ENCODE measurements at regions not wholly inside any gene's neighbourhood (a gene's known extent, or its start where the extent isn't known, plus 50 kb on each side); places are given as distances from the start of the nearest gene placed in this dataset.
A peak's percentile ranks its signal among the peaks of the same experiment; 100 is the strongest.

DNA sequence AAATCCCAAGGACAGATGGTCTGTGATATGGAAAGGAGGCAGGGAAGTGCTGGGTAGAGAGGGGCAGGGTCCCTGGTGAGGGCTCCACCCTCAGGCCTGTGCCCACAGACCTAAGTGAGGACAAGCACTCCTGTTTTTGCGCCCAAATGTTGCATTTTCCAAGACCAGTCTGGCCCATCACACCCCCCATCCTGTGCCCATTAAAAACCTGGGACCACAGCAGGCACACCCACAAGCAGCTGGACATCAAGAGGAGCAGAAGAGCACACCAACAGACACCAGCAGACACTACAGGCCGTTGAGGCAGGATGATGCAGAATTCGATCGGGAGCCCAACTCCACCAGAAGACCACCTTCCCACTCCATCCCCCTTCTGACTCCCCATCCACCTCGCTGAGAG is 72.8 kb downstream of the DMRTA2 start:
- Histone ChIP-seq H3K4me3 (no peak overlapping the region), H3K27ac (no peak overlapping the region), H3K4me1 (no peaks in the 10 kb centered on the region), H3K9me3 (no peaks in the 10 kb centered on the region), H3K36me3 (no peaks in the 10 kb centered on the region), H3K27me3 (no peaks in the 10 kb centered on the region)
- DNase-seq: no peak
- intact Hi-C loops (cut with DNase I; ENCODE audit: low total_unique reads): no loop called here
- TF ChIP-seq, protein P1, sequence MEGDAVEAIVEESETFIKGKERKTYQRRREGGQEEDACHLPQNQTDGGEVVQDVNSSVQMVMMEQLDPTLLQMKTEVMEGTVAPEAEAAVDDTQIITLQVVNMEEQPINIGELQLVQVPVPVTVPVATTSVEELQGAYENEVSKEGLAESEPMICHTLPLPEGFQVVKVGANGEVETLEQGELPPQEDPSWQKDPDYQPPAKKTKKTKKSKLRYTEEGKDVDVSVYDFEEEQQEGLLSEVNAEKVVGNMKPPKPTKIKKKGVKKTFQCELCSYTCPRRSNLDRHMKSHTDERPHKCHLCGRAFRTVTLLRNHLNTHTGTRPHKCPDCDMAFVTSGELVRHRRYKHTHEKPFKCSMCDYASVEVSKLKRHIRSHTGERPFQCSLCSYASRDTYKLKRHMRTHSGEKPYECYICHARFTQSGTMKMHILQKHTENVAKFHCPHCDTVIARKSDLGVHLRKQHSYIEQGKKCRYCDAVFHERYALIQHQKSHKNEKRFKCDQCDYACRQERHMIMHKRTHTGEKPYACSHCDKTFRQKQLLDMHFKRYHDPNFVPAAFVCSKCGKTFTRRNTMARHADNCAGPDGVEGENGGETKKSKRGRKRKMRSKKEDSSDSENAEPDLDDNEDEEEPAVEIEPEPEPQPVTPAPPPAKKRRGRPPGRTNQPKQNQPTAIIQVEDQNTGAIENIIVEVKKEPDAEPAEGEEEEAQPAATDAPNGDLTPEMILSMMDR (IDR thresholded peaks at IDR 0.05): no peak

DNA sequence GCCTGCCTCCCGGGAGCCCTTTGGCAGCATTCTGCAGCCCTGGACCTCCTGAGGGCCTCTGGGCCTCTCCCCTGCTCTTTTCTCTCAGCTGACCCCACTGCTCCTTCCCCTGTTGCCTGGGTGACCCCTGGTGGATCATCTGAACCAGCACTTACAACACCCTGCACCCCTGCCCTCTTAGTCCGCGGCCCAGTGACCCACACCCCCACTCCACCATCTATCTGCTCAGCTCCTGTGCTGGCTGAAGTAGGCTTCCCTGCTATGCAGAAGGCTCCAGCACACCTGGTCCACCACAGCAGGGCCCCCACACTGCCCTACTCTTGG is 74.0 kb downstream of the DMRTA2 start:
- H3K9me3 ChIP-seq: no peaks in the 10 kb centered on the region
- H3K27me3 ChIP-seq: no peaks in the 10 kb centered on the region
- no peak overlapping the region for H3K27ac ChIP-seq
- H3K4me3 ChIP-seq: no peak overlapping the region
- H3K36me3 ChIP-seq: no peaks in the 10 kb centered on the region
- DNase-seq: no peak
- intact Hi-C loops (cut with DNase I; ENCODE audit: low total_unique reads): no loop called here
- no peaks in the 10 kb centered on the region for H3K4me1 ChIP-seq
- TF ChIP-seq, protein P1 (IDR thresholded peaks at IDR 0.05): no peak
- no peak for TF ChIP-seq POLR2A (IDR thresholded peaks at IDR 0.05)

DNA sequence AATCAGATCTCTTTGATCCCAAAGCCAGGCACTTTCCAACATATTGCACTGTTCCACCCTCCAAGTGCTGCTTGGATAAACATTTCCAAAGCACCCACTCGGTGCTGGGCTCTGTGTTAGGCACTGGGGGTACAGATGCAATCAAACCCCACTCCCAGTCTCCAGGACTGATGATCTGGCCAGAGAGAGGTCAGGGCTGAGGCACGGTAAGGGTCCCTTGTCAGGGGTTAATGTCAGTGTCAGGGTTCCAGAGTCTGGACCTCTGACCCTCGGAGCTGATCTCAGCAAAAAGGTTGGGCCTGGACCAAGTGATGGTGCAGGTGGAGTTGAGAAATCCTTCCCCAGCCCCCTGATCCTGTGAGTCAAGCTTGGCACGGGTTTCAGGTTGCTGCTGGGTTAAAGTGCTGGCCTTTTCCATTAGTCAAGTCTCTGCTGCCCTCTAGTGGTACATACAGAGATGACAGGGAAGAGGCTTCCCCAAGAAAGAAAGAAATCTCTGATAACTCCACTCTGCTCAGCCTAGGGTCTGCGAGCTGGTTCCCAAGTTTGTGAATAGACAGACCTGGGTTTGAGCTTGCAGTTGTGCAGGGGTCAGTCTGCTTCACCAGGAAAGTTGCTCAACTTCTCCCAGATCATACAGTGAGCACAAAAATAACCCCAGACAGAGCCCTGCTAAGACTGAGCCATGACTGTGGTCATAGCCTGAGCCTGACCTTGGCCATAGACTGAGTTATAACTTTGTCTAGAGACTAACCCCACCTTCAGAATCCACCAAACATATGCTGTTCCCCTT is 74.6 kb downstream of the DMRTA2 start:
- H3K4me3 ChIP-seq: no peak overlapping the region
- H3K9me3 ChIP-seq: no peaks in the 10 kb centered on the region
- H3K27me3 ChIP-seq: no peaks in the 10 kb centered on the region
- H3K4me1 ChIP-seq: no peaks in the 10 kb centered on the region
- TF ChIP-seq, protein P1 (IDR thresholded peaks at IDR 0.05): peak; percentile 65 to 70 (median 68)
- no peak for TF ChIP-seq POLR2A (IDR thresholded peaks at IDR 0.05)
- peak; percentile 22 to 39 for DNase-seq
- intact Hi-C loops (cut with DNase I; ENCODE audit: low total_unique reads): no loop called here
- no peak overlapping the region for H3K27ac ChIP-seq
- no peaks in the 10 kb centered on the region for H3K36me3 ChIP-seq

DNA sequence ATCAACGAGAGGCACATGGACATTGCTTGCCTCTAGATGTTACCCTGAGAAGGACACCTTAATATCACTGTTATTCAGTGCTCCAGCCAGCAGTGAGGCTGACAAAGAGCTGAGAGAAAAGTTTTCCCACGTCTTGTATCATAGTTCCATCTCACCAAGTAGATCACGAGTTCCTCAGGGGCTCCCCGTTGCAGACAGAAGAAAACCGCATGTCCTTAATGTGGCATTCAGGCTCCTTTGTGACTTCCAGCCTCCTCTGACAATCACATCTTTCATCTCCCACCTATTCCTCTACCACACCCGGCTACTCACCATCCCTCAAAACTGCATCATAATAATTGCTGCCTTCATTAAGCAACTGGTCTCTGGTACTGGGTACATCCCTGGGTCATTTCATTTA is 75.3 kb downstream of the DMRTA2 start:
- Histone ChIP-seq H3K27ac (no peak overlapping the region), H3K9me3 (no peaks in the 10 kb centered on the region), H3K27me3 (no peaks in the 10 kb centered on the region), H3K4me3 (no peak overlapping the region), H3K36me3 (no peaks in the 10 kb centered on the region), H3K4me1 (no peaks in the 10 kb centered on the region)
- DNase-seq: no peak
- TF ChIP-seq, protein P1 (IDR thresholded peaks at IDR 0.05): no peak
- no peak for TF ChIP-seq POLR2A (IDR thresholded peaks at IDR 0.05)
- intact Hi-C loops (cut with DNase I; ENCODE audit: low total_unique reads): no loop called here

DNA sequence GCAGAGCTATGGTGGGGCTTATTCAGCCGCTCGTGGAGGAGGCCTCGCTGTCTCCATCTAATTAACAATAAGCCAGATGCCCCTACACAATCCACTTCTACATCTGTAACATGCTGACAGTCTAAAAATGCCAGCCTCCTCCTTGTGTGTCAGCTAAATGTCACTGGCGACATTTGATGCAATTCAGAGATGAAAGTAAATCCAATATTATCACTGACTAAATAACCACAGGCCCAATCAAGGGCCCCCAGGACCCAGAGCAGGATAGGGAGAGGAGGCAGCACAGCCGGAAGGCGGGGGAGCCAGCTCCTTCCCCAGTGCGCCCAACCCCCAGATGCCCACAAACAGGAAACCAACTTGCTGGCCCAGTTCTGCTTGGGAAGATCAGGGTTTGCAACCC is 76.6 kb downstream of the DMRTA2 start:
- H3K27ac ChIP-seq: no peak overlapping the region
- no peaks in the 10 kb centered on the region for H3K27me3 ChIP-seq
- DNase-seq: no peak
- H3K36me3 ChIP-seq: no peaks in the 10 kb centered on the region
- H3K4me3 ChIP-seq: no peak overlapping the region
- TF ChIP-seq POLR2A (IDR thresholded peaks at IDR 0.05): no peak
- TF ChIP-seq, protein P1 (IDR thresholded peaks at IDR 0.05): no peak
- intact Hi-C loops (cut with DNase I; ENCODE audit: low total_unique reads): no loop called here
- no peaks in the 10 kb centered on the region for H3K4me1 ChIP-seq
- no peaks in the 10 kb centered on the region for H3K9me3 ChIP-seq
